Body of pancreas (tissue), 4 donors: ENCODE measurements at regions not wholly inside any gene's neighbourhood (a gene's known extent, or its start where the extent isn't known, plus 50 kb on each side); places are given as distances from the start of the nearest gene placed in this dataset.

Source experiments
- CTCF ChIP-seq, 7 experiments: fragments of 450-650 bp in 4 of 7; fragments of 200-600 bp in 3 of 7; sonication (generic) in 3 of 7; IDR thresholded peaks; one replicate each; pipeline ENCODE4 v1.5.1; 2016 to 2019; ENCODE audit warnings: antibody characterized with exemption in 7 of 7
- POLR2A ChIP-seq, 3 donors: fragments of 450-650 bp; IDR thresholded peaks; one replicate each; pipeline ENCODE4 v1.6.1; 2016; ENCODE audit warnings: antibody characterized with exemption in 3 of 3, mild to moderate bottlenecking in 2 of 3

- TF ChIP-seq CTCF (IDR thresholded peaks at IDR 0.05) = no peak
- TF ChIP-seq POLR2A (IDR thresholded peaks at IDR 0.05) = no peak
Observed at GRCh38 chr12:123040106-123040505, 59.6 kb downstream of the ARL6IP4 start.
